HG02840 (cell line): ENCODE measurements at regions not wholly inside any gene's neighbourhood (a gene's known extent, or its start where the extent isn't known, plus 50 kb on each side); places are given as distances from the start of the nearest gene placed in this dataset.

Experiments used
- ATAC-seq: cut with Tn5 transposase; IDR thresholded peaks from one replicate; pipeline ENCODE4 v1.9.1; 2021; ENCODE audit warnings: mild to moderate bottlenecking, moderate library complexity, moderate number of reproducible peaks; ENCODE audit not compliant: unreplicated experiment, low FRiP score

- ATAC-seq: no peak
Measured at GRCh38 chr18:55651236-55651635, 63.2 kb upstream of the TCF4 start.

- no peak for ATAC-seq
Measured at GRCh38 chr18:55650363-55650870, 62.4 kb upstream of the TCF4 start.

DNA sequence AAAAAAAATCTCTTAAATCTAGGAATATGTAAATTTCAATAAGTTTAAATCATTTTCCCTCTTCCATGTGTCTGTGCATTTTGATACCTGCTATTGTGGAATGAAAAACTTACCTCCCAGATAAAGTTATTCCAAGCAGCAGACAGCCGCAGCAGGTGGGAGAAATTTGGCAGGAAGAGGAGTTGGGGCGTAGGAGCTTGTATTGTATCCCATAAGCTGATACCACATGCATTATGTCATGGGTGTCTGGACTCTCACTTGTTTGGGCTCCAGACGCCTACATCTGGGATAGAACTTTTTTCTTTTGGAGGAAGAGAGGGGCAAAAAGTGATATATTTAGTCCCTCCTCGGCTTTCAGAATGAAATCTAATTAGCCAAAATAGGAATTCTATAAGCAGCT lies 59.3 kb upstream of the TCF4 start:
- no peak for ATAC-seq

- ATAC-seq: no peak
Measured at GRCh38 chr18:55642191-55642590, 54.2 kb upstream of the TCF4 start.

DNA sequence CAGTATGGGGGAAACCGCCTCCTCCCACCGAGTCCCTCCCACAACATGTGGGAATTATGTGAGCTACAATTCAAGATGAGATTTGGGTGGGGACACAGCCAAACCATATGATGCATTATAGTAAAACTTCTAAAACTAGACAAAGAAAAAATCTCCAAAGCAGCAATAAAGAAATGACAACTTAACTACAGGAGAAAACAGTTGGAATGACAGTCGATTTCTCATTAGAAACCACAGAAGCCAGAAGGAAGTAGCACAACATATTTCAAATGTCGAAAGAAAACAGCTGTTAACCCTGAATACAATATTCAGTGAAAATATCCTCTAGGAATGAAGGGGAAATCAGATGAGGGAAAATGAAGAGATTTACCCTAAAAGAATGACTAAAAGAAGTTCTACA lies 53.5 kb upstream of the TCF4 start:
- ATAC-seq: no peak
